Fibroblast of pulmonary artery (primary cell): ENCODE measurements at regions not wholly inside any gene's neighbourhood (a gene's known extent, or its start where the extent isn't known, plus 50 kb on each side); places are given as distances from the start of the nearest gene placed in this dataset.

Experiments used
- DNase-seq: peaks from one replicate; pipeline ENCODE4 v3.0.0-alpha.2; 2010; ENCODE audit warnings: low read depth
- H3K4me3 ChIP-seq: replicated peaks from 2 replicates; pipeline ENCODE4 v1.5.1; 2011; ENCODE audit warnings: low read depth, mild to moderate bottlenecking, control low read depth, low read length, moderate library complexity
- CTCF ChIP-seq: IDR thresholded peaks from 2 replicates; pipeline ENCODE4 v1.5.1; 2011; ENCODE audit warnings: mild to moderate bottlenecking, control low read depth, low read length, inconsistent platforms; ENCODE audit errors: missing control alignments

- H3K4me3 ChIP-seq, result no peak overlapping the region
- no peak for DNase-seq
- no peak for TF ChIP-seq CTCF
Observed at GRCh38 chr12:24201258-24201970, 251.9 kb upstream of the SOX5 start.

DNA sequence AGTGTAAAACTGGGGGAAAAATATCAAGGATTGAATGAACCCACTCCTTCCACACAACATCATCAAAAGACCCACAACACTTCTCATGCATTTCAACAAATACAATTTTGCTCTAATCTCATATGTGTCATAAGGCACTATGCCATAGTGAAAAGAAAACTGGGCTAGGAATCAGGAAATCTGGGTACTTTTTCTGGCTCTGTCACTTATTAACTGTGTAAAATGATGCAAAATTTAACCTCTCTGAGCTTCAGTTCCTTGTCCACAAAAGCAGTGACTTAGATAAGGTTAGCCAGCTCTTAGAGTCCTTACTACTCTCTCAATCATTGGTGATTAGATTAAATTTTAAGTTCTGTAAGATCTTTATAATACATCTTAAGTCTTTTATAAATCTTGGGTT, 250.5 kb upstream of the SOX5 start:
- no peak overlapping the region for H3K4me3 ChIP-seq
- no peak for DNase-seq
- no peak for TF ChIP-seq CTCF

GRCh38 chr12:24198936-24199671, 249.6 kb upstream of the SOX5 start:
- DNase-seq, result no peak
- no peak overlapping the region for H3K4me3 ChIP-seq
- no peak for TF ChIP-seq CTCF

- TF ChIP-seq CTCF, result no peak
Observed at GRCh38 chr12:24198070-24198469, 248.6 kb upstream of the SOX5 start.

DNA sequence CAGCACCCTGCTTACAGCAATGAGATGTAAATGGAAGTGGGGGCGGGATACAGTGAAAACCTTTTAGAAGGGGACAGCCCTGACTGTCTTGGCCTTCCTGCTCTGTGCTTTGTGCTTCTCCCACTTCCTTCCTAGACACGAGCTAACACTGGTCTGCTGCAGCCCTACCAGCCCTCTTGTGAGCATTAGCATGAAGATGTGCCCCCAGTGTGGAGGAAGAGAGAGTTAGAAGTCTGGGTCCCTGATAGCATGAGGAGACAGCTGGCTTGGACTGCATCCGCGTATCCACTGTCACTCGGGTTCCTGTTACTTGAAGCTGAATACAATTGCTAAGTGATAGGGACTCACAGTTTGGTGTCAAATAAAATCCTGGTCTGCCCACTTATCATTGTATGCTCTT, 248.1 kb upstream of the SOX5 start:
- no peak for TF ChIP-seq CTCF
- DNase-seq, result no peak
- H3K4me3 ChIP-seq, result no peak overlapping the region

More at GRCh38 chr12:24198070-24198469, 248.6 kb upstream of the SOX5 start:
- peak; percentile 18 for DNase-seq
- no peak overlapping the region for H3K4me3 ChIP-seq

DNA sequence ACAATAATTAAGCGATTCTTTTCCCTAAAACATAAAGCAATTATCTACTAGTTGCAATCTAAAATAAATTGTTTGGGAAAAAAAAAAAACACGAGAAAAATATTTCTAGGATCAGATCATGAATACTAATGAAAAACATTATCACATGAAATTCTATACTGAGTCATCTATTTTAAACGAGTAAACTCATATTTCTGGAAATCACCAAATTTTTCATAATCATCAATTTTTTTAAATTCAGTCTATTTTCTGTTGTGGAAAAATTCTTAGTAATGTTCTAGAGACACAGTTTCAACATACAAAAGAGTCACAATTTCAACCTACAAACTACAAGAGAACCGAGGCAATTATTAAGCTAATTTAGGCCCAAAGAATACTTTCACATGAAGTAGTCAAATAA, 245.6 kb upstream of the SOX5 start:
- no peak overlapping the region for H3K4me3 ChIP-seq
- no peak for TF ChIP-seq CTCF
- DNase-seq, result no peak

DNA sequence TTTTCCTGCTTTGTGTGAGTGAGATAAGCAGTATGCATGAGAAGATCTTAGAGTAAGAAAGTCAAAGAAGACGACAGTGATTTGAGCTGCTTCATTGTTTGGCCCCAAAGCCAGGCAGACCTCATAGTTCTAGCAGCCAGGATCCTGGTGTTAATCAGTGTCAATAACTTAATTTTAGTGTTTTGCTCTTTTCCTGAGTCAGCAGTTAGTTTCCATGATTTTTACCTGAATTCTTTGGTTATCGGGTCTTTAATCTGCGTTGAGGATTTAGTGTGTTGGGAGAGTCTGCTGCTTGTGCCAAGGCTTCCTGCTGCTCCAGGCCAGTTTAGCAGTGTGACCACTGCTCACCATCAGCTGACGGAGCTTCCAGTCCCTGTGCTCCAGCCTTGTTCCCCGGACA, 241.6 kb upstream of the SOX5 start:
- DNase-seq, result no peak
- H3K4me3 ChIP-seq, result no peak overlapping the region
- no peak for TF ChIP-seq CTCF
